GM19240 (cell line): ENCODE measurements at regions not wholly inside any gene's neighbourhood (a gene's known extent, or its start where the extent isn't known, plus 50 kb on each side); places are given as distances from the start of the nearest gene placed in this dataset.
"Not testable (repeated sequence)": the region's sequence is repeated elsewhere in the genome, so short reads cannot be mapped to it uniquely, and the experiment has no call there.

ENCODE experiments used
- DNase-seq: peaks from one replicate; pipeline ENCODE4 v3.0.0; 2011; ENCODE audit warnings: low spot score; ENCODE audit not compliant: insufficient read length

DNA sequence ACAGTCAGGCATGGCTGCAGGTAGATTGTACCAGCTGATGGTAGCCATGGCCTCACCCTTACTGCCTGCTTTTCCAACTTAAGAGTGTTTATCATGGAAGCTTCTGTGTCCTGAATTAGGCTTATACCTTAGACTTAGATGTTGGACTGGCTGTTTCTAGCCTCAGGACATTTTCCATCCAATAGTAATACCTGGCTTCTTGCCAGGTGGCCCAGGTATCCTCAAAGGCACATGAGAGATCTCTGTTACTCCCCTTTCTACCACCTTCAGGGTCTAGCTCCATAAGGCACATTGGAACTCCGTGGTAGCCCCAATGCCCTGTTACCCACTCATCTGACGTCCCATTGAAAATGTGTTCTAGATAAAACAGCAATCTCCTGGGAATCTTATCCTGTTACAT, 407.5 kb downstream of the SPRY2 start:
- DNase-seq: no peak

DNA sequence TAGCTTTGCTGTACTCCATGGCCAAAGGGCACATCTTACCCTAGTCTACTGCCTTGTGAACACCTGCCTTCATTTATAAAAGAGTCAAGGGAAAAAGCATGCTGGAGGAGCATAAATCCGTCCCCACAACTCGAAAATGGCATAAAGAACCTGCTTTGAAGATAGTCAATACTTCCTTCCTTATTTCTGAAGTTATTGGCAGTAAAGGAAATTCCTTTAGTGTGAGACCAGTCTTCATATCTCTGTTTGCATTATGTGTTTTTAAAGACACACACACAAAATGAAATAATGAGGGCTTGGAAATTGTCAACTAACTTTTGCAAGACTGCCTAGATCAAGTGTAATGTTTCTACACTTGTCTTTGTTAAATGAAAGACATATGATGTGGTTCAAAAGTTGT, 408.4 kb downstream of the SPRY2 start:
- no peak for DNase-seq

GRCh38 chr13:79923973-79924556, 416.9 kb downstream of the SPRY2 start:
- not testable (repeated sequence) for DNase-seq

DNA sequence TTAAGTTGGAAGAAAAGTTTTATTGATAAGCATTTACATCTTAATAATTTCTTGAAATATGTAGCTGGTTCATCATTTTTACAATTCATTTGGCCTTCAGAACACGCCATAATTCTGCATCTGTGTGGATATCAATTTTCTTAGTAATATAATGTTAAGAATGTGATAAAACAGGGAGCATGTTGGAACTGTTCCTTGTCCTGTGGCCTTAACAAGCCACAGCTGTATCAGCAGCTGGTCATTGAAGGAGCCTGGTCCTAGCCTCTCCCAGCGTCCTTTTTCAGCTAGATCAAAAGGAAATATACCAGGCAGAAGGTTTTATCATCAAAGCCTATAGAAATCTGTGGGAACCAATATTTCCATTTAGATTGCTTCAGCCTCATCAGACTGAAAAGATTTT, 421.8 kb downstream of the SPRY2 start:
- DNase-seq: no peak

GRCh38 chr13:79918620-79919019, 422.3 kb downstream of the SPRY2 start:
- no peak for DNase-seq

DNA sequence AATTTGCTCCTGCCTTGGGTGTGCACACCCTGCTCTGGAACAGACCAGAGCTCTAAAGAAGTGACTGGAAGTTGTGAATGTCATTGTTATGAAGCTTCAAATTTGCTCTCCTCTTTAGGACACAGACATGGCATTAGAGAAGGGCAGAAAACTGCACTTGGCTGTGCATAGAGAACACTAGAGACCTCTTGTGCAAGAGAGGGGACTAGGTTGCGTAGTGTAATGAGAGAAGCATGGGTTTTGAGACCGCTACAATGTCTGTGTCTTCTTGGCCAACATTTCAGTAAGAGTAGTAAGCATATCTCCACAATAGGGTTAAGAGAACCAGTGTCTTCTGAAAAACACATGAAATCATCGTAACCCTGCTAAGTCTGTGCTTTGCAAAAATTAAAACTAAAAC, 423.3 kb downstream of the SPRY2 start:
- no peak for DNase-seq

DNA sequence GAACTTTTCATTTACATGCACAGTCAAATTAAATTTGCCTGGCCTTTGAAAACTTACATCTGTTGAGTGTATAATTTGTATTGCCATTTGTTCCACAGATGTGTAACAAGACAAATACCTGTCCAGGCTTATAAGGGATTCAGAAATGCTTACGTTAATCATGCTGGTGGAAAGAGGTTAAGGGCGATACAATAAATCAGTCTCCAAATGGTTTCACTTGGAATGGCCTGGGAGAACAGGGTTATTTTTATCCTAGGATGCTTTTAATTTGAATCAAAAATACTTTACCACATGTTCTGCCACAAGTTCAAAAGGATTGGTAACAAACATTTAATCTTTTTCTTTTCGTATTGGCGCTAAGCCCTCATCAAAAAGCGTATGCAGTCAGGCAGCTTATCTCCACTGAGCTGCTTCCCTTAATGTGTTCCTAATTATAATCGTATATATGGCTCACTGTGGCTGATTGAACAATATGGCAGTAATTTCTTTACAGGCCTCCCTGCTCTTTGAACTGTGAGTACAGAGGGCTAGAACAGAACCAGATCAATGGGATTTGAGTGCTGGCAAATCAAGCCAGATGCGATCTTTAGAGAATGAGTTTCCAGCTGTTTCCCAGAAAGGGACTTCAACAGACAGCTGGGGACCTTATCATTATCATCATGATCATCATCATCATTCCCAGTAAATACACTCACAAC, 425.7 kb downstream of the SPRY2 start:
- no peak for DNase-seq

DNA sequence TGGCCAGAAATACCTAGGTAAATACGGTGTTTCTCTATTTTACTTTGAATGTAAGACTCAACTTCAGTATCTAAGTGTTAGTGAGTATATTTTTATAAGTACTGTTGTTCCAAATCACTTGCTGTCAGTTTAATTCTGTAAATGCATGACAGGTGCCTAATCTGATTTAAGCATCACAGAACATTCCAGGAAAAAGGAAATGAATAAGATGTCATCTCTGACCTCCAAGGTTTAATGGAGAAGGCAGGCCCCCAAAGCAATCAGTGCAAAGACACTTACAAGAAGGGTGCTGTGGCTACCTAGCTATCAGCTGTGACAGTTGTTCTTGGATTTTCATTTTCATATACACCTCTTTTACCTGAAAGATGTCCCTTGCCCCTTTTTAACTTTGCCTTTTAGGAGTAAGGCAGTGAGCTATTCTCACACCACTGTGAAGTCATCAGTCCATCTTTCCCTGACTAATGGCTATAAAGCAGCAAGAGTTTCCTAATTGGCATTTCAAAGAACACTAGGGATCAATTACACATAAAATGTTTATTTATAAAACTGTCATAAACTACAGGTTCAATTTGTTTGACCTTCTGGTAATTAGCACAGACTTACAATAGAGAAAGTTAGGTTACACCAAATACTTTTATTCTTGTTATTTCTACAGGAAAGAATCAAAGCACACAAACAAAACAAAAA, 427.6 kb downstream of the SPRY2 start:
- DNase-seq: no peak

- DNase-seq: no peak
Observed at GRCh38 chr13:79912403-79912802, 428.5 kb downstream of the SPRY2 start.

DNA sequence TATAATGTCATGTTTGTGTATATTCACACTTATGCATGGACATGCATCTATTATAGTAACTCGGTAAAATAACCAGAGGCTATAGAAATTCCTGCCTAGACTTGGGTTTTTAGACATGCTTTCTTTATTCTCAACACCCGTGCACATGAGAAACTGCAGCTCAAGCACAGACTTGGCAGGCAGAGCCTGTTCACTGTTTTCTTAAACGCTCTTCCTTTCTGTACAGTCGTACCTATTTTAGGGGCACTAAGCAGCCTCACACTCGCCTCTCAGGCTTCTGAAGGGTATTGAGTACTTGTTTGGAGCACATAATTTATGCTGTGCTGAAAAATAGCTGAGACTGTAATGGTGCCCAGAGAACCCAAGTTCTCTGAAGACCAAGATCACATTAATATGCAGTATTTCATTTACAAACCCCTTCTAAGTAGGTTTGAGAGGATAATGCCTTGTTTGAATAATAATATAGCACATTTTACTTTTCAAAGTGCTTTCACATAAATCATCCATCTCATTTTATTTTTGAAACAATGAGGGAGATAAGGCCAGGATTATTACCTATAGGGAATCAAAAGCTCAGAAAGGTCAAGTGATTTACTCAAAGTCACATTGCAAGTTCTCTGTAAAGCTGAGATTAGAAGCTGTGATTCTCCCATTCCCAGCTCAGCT, 429.9 kb downstream of the SPRY2 start:
- DNase-seq: no peak

DNA sequence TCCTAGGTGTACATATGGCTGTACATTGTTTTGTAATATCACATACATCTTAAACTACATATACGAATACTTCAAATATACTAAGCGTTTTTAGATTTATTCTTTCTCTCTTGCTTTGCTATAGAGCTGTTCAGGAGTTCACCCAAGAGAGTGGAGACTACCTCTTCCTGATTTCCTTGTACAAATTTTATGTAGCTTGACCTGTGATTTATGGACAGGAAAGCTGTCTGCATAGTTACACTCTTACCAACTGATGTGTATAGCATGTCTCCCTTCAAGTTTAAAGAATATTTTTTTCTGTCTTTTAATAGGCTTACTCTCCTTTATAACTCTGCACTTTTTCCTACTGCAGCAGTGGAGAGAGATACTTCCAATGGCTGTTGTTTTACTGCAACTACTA, 428.7 kb downstream of the NDFIP2 start:
- DNase-seq: no peak

DNA sequence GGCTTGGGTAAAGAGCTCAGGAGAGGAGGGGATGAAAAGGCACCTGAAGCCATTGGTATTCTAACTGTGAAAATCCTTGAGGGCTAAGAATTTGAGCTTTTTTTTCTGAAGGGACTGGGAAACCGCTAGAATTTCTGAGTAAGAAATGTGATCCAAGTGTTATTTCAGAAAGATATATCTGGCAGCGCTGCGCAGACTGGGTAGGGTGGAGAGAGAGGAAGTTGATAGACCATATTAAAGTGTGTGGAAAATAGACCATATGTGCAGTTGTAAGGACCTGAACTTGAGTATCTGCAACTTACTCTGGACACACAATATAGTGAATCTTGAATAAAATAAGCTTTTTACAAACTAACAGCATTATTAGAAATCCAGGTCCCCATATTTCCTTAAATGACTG, 427.4 kb downstream of the NDFIP2 start:
- DNase-seq: no peak

GRCh38 chr13:79907527-79907926, 426.6 kb downstream of the NDFIP2 start:
- no peak for DNase-seq

GRCh38 chr13:79906345-79906744, 425.4 kb downstream of the NDFIP2 start:
- DNase-seq: no peak

GRCh38 chr13:79905018-79905417, 424.1 kb downstream of the NDFIP2 start:
- no peak for DNase-seq

DNA sequence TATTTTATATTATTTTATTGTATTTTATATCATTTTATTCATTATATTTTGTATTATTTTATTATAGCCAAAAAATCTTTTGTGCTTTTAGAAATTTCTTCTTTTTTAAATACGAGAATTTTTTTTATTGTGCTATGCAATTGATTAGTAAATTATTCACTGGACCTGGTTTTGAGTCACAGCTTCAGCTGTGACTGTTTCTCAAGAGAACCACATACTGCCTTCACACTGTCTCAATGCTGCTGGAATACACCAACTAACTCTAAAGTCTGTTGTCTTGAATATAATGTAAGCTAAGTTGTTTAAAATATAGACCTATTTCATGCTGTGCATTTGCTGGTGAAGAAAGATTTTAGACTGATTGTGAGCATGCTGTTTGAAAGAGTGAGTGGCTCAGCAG, 423.6 kb downstream of the NDFIP2 start:
- no peak for DNase-seq

GRCh38 chr13:79901336-79901735, 420.4 kb downstream of the NDFIP2 start:
- no peak for DNase-seq

GRCh38 chr13:79900356-79900755, 419.4 kb downstream of the NDFIP2 start:
- DNase-seq: no peak

GRCh38 chr13:79898996-79899395, 418.0 kb downstream of the NDFIP2 start:
- DNase-seq: no peak

DNA sequence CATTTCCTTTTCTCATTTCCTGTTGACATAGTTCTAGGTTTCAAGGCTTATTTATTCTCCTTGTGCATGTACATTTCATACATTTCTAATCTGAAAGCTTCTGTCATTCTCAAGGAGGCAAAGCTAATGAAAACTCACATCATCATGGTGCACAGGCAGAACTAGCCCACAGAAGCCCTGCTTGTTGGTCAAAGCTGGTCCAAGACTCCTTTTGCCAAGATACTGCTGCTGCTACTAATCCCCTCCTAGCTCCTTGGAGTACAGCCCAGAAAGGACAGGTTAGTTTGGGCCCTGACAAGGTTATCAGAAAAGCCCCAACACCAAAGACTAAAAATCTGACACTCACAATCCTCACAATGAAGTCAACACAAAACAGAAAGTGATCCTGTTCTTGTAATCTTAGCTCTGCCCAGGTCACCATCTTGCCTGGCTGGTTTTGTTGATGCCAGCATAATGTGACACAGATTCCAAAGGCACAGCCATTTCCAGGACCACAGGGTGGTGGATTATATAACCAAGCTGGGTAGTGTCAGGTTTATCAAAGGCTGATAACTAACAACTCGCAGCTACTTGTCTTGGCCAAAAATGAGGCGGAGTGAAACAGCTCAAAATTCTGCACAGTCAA, 417.4 kb downstream of the NDFIP2 start:
- DNase-seq: no peak

GRCh38 chr13:79896851-79897250, 415.9 kb downstream of the NDFIP2 start:
- no peak for DNase-seq

DNA sequence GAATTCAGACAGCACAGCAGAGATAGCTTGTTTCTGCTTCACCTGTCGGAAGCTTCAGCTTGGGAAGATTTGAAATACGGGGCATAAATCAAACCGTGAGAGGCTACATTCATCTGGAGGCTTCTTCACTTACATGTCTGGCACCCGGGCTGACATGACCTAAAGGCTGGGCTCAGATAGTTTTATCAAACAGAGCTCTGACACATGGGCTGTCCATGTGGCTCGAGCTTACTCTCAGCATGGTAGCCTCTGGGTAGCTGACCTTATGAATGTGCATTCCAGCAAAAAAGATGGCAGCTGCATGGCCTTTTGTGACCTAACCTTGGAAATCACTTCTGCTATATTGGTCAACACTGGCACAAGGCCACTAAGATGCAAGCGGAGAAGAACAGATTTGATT, 414.5 kb downstream of the NDFIP2 start:
- no peak for DNase-seq
